Activated CD4-positive, CD25-positive, alpha-beta regulatory T cell treated with anti-CD3 and anti-CD28 coated beads, Interleukin-2, amount 50 U/mL, for 72 hours (primary cell): ENCODE measurements at regions not wholly inside any gene's neighbourhood (a gene's known extent, or its start where the extent isn't known, plus 50 kb on each side); places are given as distances from the start of the nearest gene placed in this dataset.

Source experiments
- DNase-seq: peaks from one replicate; pipeline ENCODE4 v3.0.0; 2021

- no peak for DNase-seq
Observed at GRCh38 chr15:36370051-36370730, 209.2 kb upstream of the CDIN1 start.

- no peak for DNase-seq
Observed at GRCh38 chr15:36370731-36371112, 208.7 kb upstream of the CDIN1 start.

GRCh38 chr15:36371509-36371908, 207.9 kb upstream of the CDIN1 start:
- no peak for DNase-seq

GRCh38 chr15:36372968-36373367, 206.5 kb upstream of the CDIN1 start:
- DNase-seq, result no peak

- DNase-seq, result no peak
Observed at GRCh38 chr15:36373550-36373949, 205.9 kb upstream of the CDIN1 start.

GRCh38 chr15:36389107-36389506, 190.3 kb upstream of the CDIN1 start:
- no peak for DNase-seq

GRCh38 chr15:36390491-36390890, 188.9 kb upstream of the CDIN1 start:
- no peak for DNase-seq

GRCh38 chr15:36392676-36393266, 186.7 kb upstream of the CDIN1 start:
- no peak for DNase-seq

- DNase-seq, result no peak
Observed at GRCh38 chr15:36398212-36398611, 181.2 kb upstream of the CDIN1 start.

GRCh38 chr15:36399276-36399675, 180.2 kb upstream of the CDIN1 start:
- no peak for DNase-seq

- DNase-seq, result no peak
Observed at GRCh38 chr15:36400936-36401585, 178.4 kb upstream of the CDIN1 start.

GRCh38 chr15:36401586-36401966, 177.8 kb upstream of the CDIN1 start:
- DNase-seq, result no peak

- DNase-seq, result no peak
Observed at GRCh38 chr15:36403351-36403750, 176.1 kb upstream of the CDIN1 start.

- DNase-seq, result no peak
Observed at GRCh38 chr15:36406366-36406765, 173.1 kb upstream of the CDIN1 start.

GRCh38 chr15:36406911-36407310, 172.5 kb upstream of the CDIN1 start:
- DNase-seq, result no peak

- DNase-seq, result no peak
Observed at GRCh38 chr15:36407647-36408046, 171.8 kb upstream of the CDIN1 start.

- DNase-seq, result no peak
Observed at GRCh38 chr15:36409819-36410218, 169.6 kb upstream of the CDIN1 start.

- DNase-seq, result no peak
Observed at GRCh38 chr15:36414670-36415069, 164.8 kb upstream of the CDIN1 start.

- DNase-seq, result no peak
Observed at GRCh38 chr15:36415643-36416042, 163.8 kb upstream of the CDIN1 start.

GRCh38 chr15:36422631-36423030, 156.8 kb upstream of the CDIN1 start:
- no peak for DNase-seq

GRCh38 chr15:36426691-36427090, 152.7 kb upstream of the CDIN1 start:
- DNase-seq, result no peak

GRCh38 chr15:36428102-36428845, 151.2 kb upstream of the CDIN1 start:
- no peak for DNase-seq

GRCh38 chr15:36429707-36430106, 149.7 kb upstream of the CDIN1 start:
- no peak for DNase-seq

- DNase-seq, result no peak
Observed at GRCh38 chr15:36430280-36430679, 149.1 kb upstream of the CDIN1 start.
